ENCODE measurements at regions not wholly inside any gene's neighbourhood (a gene's known extent, or its start where the extent isn't known, plus 50 kb on each side); places are given as distances from the start of the nearest gene placed in this dataset.

- no peak for TF ChIP-seq PAX5 (IDR thresholded peaks at IDR 0.05; ENCODE audit: insufficient read depth, low read length, severe bottlenecking)
- TF ChIP-seq SPI1 (IDR thresholded peaks at IDR 0.05; ENCODE audit: low read depth, low read length): no peak
- TF ChIP-seq TAF1 (IDR thresholded peaks at IDR 0.05; ENCODE audit: low read depth, low read length): no peak
- no peak for TF ChIP-seq POU2F2 (IDR thresholded peaks at IDR 0.05; ENCODE audit: low read depth, low read length)
- TF ChIP-seq POLR2AphosphoS5 (IDR thresholded peaks at IDR 0.05; ENCODE audit: low read depth, low read length): no peak
- TF ChIP-seq POLR2A (IDR thresholded peaks at IDR 0.05; ENCODE audit: low read depth, low read length): no peak
- DNase-seq (ENCODE audit: insufficient read length, low spot score): no peak
- no peak for FAIRE-seq
Observed at GRCh38 chr20:52684905-52685304, 287.3 kb upstream of the TSHZ2 start.

- FAIRE-seq (no peak), DNase-seq (ENCODE audit: insufficient read length, low spot score) (no peak)
- TF ChIP-seq POU2F2 (IDR thresholded peaks at IDR 0.05; ENCODE audit: low read depth, low read length) (no peak), TAF1 (IDR thresholded peaks at IDR 0.05; ENCODE audit: low read depth, low read length) (no peak), POLR2A (IDR thresholded peaks at IDR 0.05; ENCODE audit: low read depth, low read length) (no peak), SPI1 (IDR thresholded peaks at IDR 0.05; ENCODE audit: low read depth, low read length) (no peak), PAX5 (IDR thresholded peaks at IDR 0.05; ENCODE audit: insufficient read depth, low read length, severe bottlenecking) (no peak), POLR2AphosphoS5 (IDR thresholded peaks at IDR 0.05; ENCODE audit: low read depth, low read length) (no peak)
Observed at GRCh38 chr20:52684176-52684575, 288.0 kb upstream of the TSHZ2 start.

- TF ChIP-seq POLR2A (IDR thresholded peaks at IDR 0.05; ENCODE audit: low read depth, low read length) (no peak), SPI1 (IDR thresholded peaks at IDR 0.05; ENCODE audit: low read depth, low read length) (no peak), PAX5 (IDR thresholded peaks at IDR 0.05; ENCODE audit: insufficient read depth, low read length, severe bottlenecking) (no peak), POU2F2 (IDR thresholded peaks at IDR 0.05; ENCODE audit: low read depth, low read length) (no peak), POLR2AphosphoS5 (IDR thresholded peaks at IDR 0.05; ENCODE audit: low read depth, low read length) (no peak), TAF1 (IDR thresholded peaks at IDR 0.05; ENCODE audit: low read depth, low read length) (no peak)
- DNase-seq (ENCODE audit: insufficient read length, low spot score) (no peak), FAIRE-seq (no peak)
Observed at GRCh38 chr20:52683761-52684160, 288.4 kb upstream of the TSHZ2 start.

- DNase-seq (ENCODE audit: insufficient read length, low spot score) (no peak), FAIRE-seq (no peak)
- TF ChIP-seq POLR2AphosphoS5 (IDR thresholded peaks at IDR 0.05; ENCODE audit: low read depth, low read length) (no peak), POU2F2 (IDR thresholded peaks at IDR 0.05; ENCODE audit: low read depth, low read length) (no peak), SPI1 (IDR thresholded peaks at IDR 0.05; ENCODE audit: low read depth, low read length) (no peak)
Observed at GRCh38 chr20:52682237-52682636, 289.9 kb upstream of the TSHZ2 start.

DNA sequence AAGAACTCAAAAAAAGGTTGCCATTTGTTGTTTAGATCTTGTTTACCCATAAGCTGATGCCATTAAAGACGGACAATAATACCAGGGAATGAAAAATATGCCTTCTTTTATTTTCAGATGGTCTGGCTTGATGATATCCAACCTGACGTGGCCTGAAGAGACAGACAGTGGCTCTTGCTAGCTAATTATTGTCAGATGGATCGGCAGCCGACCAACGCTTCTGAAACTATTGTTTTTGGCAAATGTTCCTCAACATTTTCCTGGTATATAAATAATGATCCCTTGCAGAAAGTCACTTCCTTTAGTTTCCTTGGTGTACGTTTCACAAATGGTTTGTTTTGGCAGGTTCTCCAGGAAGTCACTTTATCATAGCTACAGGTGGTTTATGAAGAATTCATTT lies 290.9 kb upstream of the TSHZ2 start:
- DNase-seq (ENCODE audit: insufficient read length, low spot score): no peak

DNA sequence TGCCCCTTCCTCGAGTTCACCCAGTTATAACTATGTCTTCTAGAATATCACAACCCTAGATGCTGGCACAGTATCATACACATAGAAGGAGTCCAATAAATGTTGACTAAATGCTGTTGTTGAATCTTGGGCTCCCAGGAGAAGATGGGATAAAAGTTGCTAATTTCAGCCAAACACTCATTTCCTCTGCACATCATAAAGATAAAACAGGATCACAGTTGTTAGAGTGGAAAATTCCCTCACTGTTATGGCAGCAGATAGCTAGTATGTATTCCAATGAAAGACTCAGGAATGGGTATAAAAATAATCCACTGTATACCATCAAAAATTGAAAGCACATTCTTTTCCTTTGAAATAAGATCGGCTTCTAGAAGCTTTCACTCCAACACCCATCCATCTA lies 294.9 kb upstream of the TSHZ2 start:
- FAIRE-seq (no peak), DNase-seq (ENCODE audit: insufficient read length, low spot score) (no peak)
- TF ChIP-seq SPI1 (IDR thresholded peaks at IDR 0.05; ENCODE audit: low read depth, low read length) (no peak), POLR2AphosphoS5 (IDR thresholded peaks at IDR 0.05; ENCODE audit: low read depth, low read length) (no peak), PAX5 (IDR thresholded peaks at IDR 0.05; ENCODE audit: insufficient read depth, low read length, severe bottlenecking) (no peak), POU2F2 (IDR thresholded peaks at IDR 0.05; ENCODE audit: low read depth, low read length) (no peak), POLR2A (IDR thresholded peaks at IDR 0.05; ENCODE audit: low read depth, low read length) (no peak), TAF1 (IDR thresholded peaks at IDR 0.05; ENCODE audit: low read depth, low read length) (no peak)

More for the DNA sequence above, 290.9 kb upstream of the TSHZ2 start:
- TF ChIP-seq SPI1 (IDR thresholded peaks at IDR 0.05; ENCODE audit: low read depth, low read length): no peak
- FAIRE-seq: no peak

GRCh38 chr20:52676283-52676995 lies 295.7 kb upstream of the TSHZ2 start:
- TF ChIP-seq PAX5 (IDR thresholded peaks at IDR 0.05; ENCODE audit: insufficient read depth, low read length, severe bottlenecking): no peak
- no peak for TF ChIP-seq POLR2AphosphoS5 (IDR thresholded peaks at IDR 0.05; ENCODE audit: low read depth, low read length)
- TF ChIP-seq POLR2A (IDR thresholded peaks at IDR 0.05; ENCODE audit: low read depth, low read length): no peak
- no peak for TF ChIP-seq SPI1 (IDR thresholded peaks at IDR 0.05; ENCODE audit: low read depth, low read length)
- no peak for TF ChIP-seq TAF1 (IDR thresholded peaks at IDR 0.05; ENCODE audit: low read depth, low read length)
- FAIRE-seq (no peak), DNase-seq (ENCODE audit: insufficient read length, low spot score) (no peak)

- no peak for FAIRE-seq
- no peak for TF ChIP-seq POLR2AphosphoS5 (IDR thresholded peaks at IDR 0.05; ENCODE audit: low read depth, low read length)
- TF ChIP-seq SPI1 (IDR thresholded peaks at IDR 0.05; ENCODE audit: low read depth, low read length): no peak
- TF ChIP-seq TAF1 (IDR thresholded peaks at IDR 0.05; ENCODE audit: low read depth, low read length): no peak
- no peak for TF ChIP-seq PAX5 (IDR thresholded peaks at IDR 0.05; ENCODE audit: insufficient read depth, low read length, severe bottlenecking)
- TF ChIP-seq POLR2A (IDR thresholded peaks at IDR 0.05; ENCODE audit: low read depth, low read length): no peak
- TF ChIP-seq POU2F2 (IDR thresholded peaks at IDR 0.05; ENCODE audit: low read depth, low read length): no peak
- DNase-seq (ENCODE audit: insufficient read length, low spot score): no peak
Observed at GRCh38 chr20:52675375-52675774, 296.8 kb upstream of the TSHZ2 start.

GRCh38 chr20:52668626-52669025 lies 303.5 kb upstream of the TSHZ2 start:
- FAIRE-seq: no peak
- no peak for DNase-seq (ENCODE audit: insufficient read length, low spot score)
- TF ChIP-seq POLR2AphosphoS5 (IDR thresholded peaks at IDR 0.05; ENCODE audit: low read depth, low read length) (no peak), POU2F2 (IDR thresholded peaks at IDR 0.05; ENCODE audit: low read depth, low read length) (no peak), PAX5 (IDR thresholded peaks at IDR 0.05; ENCODE audit: insufficient read depth, low read length, severe bottlenecking) (no peak), TAF1 (IDR thresholded peaks at IDR 0.05; ENCODE audit: low read depth, low read length) (no peak), SPI1 (IDR thresholded peaks at IDR 0.05; ENCODE audit: low read depth, low read length) (no peak), POLR2A (IDR thresholded peaks at IDR 0.05; ENCODE audit: low read depth, low read length) (no peak)

GRCh38 chr20:52667358-52667757 lies 304.8 kb upstream of the TSHZ2 start:
- DNase-seq (ENCODE audit: insufficient read length, low spot score) (no peak), FAIRE-seq (no peak)
- TF ChIP-seq POLR2A (IDR thresholded peaks at IDR 0.05; ENCODE audit: low read depth, low read length) (no peak), PAX5 (IDR thresholded peaks at IDR 0.05; ENCODE audit: insufficient read depth, low read length, severe bottlenecking) (no peak), SPI1 (IDR thresholded peaks at IDR 0.05; ENCODE audit: low read depth, low read length) (no peak), POLR2AphosphoS5 (IDR thresholded peaks at IDR 0.05; ENCODE audit: low read depth, low read length) (no peak), TAF1 (IDR thresholded peaks at IDR 0.05; ENCODE audit: low read depth, low read length) (no peak), POU2F2 (IDR thresholded peaks at IDR 0.05; ENCODE audit: low read depth, low read length) (no peak)
